ENCODE measurements at regions not wholly inside any gene's neighbourhood (a gene's known extent, or its start where the extent isn't known, plus 50 kb on each side); places are given as distances from the start of the nearest gene placed in this dataset.

GRCh38 chr11:120040151-120040840, 97.6 kb downstream of the TRIM29 start:
- H3K27me3 ChIP-seq, result no peaks in the 10 kb centered on the region
- H3K4me1 ChIP-seq, result no peaks in the 10 kb centered on the region
- H3K9me3 ChIP-seq, result no peaks in the 10 kb centered on the region
- peak; percentile 47 to 67 for DNase-seq (ENCODE audit: extremely low spot score in 2 of 2)
- H3K27ac ChIP-seq, result no peak overlapping the region
- H3K4me3 ChIP-seq, result no peak overlapping the region
- TF ChIP-seq CTCF (IDR thresholded peaks at IDR 0.05) (no peak), POLR2A (IDR thresholded peaks at IDR 0.05) (no peak), POLR2AphosphoS5 (IDR thresholded peaks at IDR 0.05; ENCODE audit: insufficient read depth in 1 of 2, low read depth in 1 of 2) (no peak)
- intact Hi-C loops (cut with DNase I), result no loop called here
- no peaks in the 10 kb centered on the region for H3K36me3 ChIP-seq

GRCh38 chr11:120039039-120039438, 98.9 kb downstream of the TRIM29 start:
- Histone ChIP-seq H3K36me3 (no peaks in the 10 kb centered on the region), H3K27ac (no peak overlapping the region), H3K4me3 (no peak overlapping the region), H3K4me1 (no peaks in the 10 kb centered on the region), H3K9me3 (no peaks in the 10 kb centered on the region), H3K27me3 (no peaks in the 10 kb centered on the region)
- intact Hi-C loops (cut with DNase I), result no loop called here
- TF ChIP-seq POLR2A (IDR thresholded peaks at IDR 0.05) (no peak), CTCF (IDR thresholded peaks at IDR 0.05) (no peak), POLR2AphosphoS5 (IDR thresholded peaks at IDR 0.05; ENCODE audit: insufficient read depth in 1 of 2, low read depth in 1 of 2) (no peak)
- DNase-seq (ENCODE audit: extremely low spot score in 2 of 2), result peak; percentile 71 to 74

- no peak for TF ChIP-seq CTCF (IDR thresholded peaks at IDR 0.05)
- intact Hi-C loops (cut with DNase I), result no loop called here
- peak; percentile 34 to 81 for DNase-seq (ENCODE audit: extremely low spot score in 2 of 2)
Measured at GRCh38 chr11:120037111-120037510, 100.8 kb downstream of the TRIM29 start.

GRCh38 chr11:120035756-120036155, 102.2 kb downstream of the TRIM29 start:
- Histone ChIP-seq H3K27me3 (no peaks in the 10 kb centered on the region), H3K4me1 (no peaks in the 10 kb centered on the region), H3K27ac (no peak overlapping the region), H3K9me3 (no peaks in the 10 kb centered on the region), H3K4me3 (no peak overlapping the region), H3K36me3 (no peaks in the 10 kb centered on the region)
- intact Hi-C loops (cut with DNase I), result no loop called here
- DNase-seq (ENCODE audit: extremely low spot score in 2 of 2), result peak in 1 of 2 donors; percentile 58
- TF ChIP-seq POLR2AphosphoS5 (IDR thresholded peaks at IDR 0.05; ENCODE audit: insufficient read depth in 1 of 2, low read depth in 1 of 2) (no peak), POLR2A (IDR thresholded peaks at IDR 0.05) (no peak), CTCF (IDR thresholded peaks at IDR 0.05) (no peak)

More at GRCh38 chr11:120037111-120037510, 100.8 kb downstream of the TRIM29 start:
- Histone ChIP-seq H3K4me3 (no peak overlapping the region), H3K27ac (no peak overlapping the region), H3K36me3 (no peaks in the 10 kb centered on the region), H3K27me3 (no peaks in the 10 kb centered on the region), H3K4me1 (no peaks in the 10 kb centered on the region), H3K9me3 (no peaks in the 10 kb centered on the region)

- Histone ChIP-seq H3K36me3 (no peaks in the 10 kb centered on the region), H3K4me3 (no peak overlapping the region), H3K9me3 (no peaks in the 10 kb centered on the region), H3K27ac (no peak overlapping the region), H3K27me3 (no peaks in the 10 kb centered on the region), H3K4me1 (no peaks in the 10 kb centered on the region)
- peak; percentile 72 to 87 for DNase-seq (ENCODE audit: extremely low spot score in 2 of 2)
- intact Hi-C loops (cut with DNase I), result no loop called here
- TF ChIP-seq POLR2AphosphoS5 (IDR thresholded peaks at IDR 0.05; ENCODE audit: insufficient read depth in 1 of 2, low read depth in 1 of 2), result no peak
- TF ChIP-seq POLR2A (IDR thresholded peaks at IDR 0.05), result no peak
- TF ChIP-seq CTCF (IDR thresholded peaks at IDR 0.05), result no peak
Measured at GRCh38 chr11:120034881-120035630, 102.9 kb downstream of the TRIM29 start.
